GM21381 (cell line): ENCODE measurements at regions not wholly inside any gene's neighbourhood (a gene's known extent, or its start where the extent isn't known, plus 50 kb on each side); places are given as distances from the start of the nearest gene placed in this dataset.
"Not testable (repeated sequence)": the region's sequence is repeated elsewhere in the genome, so short reads cannot be mapped to it uniquely, and the experiment has no call there.

Experiments
- ATAC-seq: cut with Tn5 transposase; IDR thresholded peaks from one replicate; pipeline ENCODE4 v1.9.1; 2021; ENCODE audit warnings: mild to moderate bottlenecking, moderate library complexity; ENCODE audit not compliant: unreplicated experiment

DNA sequence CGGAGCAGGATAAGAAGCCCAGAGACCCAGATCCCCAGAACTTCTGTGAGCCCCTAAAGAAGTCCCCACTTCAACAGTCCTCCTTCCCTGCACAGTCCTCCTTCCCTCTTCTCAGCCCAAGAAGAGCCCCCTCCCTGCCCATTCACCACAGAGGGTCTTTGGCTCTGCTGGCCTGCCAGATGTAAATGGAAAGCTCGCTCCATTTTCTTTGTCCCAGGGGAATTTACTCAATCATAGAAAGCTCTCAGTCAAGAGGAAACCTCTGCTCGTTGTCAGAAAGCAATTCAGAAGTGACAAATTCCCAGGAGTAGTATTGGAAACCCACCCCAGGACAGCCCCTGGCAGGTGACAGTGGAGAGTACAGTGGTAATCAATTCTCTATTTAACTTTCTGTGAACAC is 105.5 kb upstream of the SMAD3 start:
- no peak for ATAC-seq

DNA sequence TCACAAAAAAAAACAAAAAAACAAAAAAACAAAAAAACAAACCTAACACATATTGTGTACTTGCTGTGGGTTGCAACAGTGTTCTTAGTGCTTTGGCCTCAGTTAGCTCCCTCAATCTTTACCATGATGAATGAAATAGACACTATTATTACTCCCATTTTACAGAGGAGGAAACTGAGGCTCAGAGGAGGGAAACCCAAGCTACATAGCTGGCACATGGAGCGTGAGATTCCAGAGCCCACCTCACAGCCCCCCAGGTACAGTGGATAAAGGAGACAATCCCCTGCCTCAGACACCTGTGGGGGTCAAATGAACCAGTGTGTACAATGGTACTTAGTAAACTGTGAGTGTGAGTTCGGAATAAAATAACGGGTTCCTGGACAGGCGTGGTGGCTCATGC is 104.9 kb upstream of the SMAD3 start:
- no peak for ATAC-seq

DNA sequence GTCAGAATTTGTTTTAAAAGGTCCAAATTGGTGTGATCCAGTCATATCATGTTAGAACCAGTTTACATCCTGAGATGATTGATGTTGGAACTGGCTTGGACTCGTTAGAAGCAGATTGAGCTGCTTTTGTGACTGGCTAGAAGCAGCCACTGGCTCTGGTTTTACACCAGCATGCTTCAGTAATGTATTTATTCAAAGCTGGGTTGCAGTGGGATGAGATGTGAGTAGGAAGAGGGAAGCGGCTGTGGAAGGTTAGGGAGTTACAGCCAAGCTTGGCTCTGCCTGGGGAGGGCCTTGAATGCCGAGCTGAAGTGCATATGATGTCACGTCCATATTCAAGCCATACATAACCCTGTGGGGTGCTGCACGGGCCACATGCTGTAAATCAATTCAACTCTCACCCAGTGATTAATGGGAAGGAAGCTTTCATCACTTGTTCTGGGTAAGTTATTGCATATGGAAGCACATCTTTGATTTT is 104.0 kb upstream of the SMAD3 start:
- ATAC-seq, result no peak

DNA sequence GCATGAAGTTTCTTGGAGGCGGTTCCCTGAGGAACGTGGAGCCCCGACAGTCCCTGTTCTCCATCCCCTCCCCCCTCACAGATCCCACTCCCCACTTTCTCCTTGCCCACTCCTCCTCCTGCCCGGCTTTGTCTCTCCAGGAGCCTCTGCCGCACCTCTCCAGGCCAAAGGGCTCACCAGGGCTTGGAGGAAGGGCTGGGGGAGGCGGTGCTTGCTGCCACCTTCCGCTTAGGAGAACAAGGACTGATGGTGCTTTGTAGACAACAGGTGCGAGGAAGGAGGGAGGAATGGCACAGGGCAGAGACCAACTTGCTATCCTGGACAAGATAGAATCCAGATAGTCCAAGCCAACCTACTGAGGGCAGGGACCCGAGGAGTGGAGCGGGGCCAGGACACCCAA is 103.5 kb upstream of the SMAD3 start:
- no peak for ATAC-seq

DNA sequence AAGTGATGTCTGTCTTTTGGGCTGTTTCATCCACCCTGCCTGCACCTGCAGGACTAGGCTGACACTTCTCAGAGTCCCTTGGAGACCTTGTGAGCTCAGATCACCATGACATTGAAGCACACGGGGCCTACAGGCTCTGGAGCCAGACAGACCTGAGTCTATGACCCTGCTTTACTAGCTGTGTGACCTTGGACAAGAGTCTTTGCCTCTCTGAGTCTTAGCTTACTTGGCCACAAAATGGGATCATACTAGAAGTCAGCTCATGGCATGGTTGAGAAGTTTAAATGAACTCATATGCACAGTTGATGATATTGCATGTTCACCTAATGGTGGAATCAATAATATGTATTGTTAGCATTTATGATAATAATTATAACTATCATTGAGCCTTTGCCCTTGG is 102.9 kb upstream of the SMAD3 start:
- no peak for ATAC-seq

DNA sequence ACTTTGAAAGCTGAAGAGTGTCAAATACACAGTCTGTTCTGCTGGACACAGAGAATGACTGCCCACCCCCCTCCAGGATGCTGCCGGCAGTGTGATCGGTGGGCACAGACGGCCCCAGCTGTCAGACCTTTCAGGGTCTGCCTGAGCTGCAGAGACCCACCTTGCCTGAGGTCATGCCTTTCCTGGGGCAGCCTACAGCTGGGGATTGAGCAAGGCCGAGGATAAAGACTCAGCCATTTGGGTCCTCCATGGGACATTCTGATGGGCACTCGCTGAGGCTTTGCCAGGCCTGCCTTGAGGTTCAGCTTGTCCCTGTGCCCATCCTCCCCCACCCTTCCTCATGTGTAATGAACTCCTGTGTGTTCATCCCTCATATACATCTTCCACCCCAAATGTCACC is 102.3 kb upstream of the SMAD3 start:
- ATAC-seq, result no peak

DNA sequence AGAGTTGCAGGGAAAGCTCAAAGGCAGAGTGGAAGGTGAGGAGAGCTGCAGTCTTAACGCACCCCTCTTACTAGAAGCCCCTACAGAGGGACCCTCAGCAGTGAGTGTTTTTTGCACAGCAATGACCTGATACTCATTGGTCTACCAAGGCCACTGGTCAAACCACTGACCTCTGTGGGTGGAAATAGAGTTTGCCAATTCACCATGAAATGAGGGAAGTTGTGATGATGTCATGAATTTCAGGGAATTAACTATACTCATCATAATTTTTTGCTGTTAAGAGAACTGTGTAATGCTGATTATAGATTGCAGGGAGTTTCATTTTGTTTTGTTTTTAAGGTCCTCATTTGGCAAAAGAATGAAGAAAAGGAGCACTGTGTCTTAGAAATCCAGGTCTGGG is 101.7 kb upstream of the SMAD3 start:
- ATAC-seq, result no peak

DNA sequence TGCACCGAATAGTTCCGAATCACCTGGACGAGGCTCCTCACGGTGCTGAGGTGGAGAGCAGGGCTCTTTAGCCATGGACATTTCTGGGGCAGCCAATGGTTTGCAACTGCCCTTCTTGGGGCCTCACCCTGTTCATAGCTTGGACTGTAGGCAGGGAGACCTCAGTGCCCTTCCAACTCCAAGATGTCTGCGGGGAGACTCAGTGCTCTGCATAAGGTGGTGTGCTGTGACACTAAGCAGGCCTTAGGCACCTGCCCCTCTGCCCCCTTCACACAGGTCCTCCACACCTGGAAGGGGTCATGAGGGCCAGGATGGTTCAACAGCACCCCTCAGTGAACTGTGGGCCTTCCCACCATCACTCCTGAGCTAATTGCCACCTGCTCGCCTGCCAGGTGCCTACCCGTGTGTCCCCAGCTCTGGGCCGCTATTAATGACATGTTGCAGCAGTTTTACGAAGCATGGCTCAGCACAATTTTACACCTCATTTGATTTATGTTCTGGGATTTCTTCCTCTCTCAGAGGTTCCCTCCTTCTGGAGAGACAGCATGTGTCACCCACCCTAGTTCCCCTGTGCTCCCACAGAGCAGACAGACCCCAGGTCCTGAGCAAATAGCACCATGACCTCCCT is 101.2 kb upstream of the SMAD3 start:
- ATAC-seq, result no peak

DNA sequence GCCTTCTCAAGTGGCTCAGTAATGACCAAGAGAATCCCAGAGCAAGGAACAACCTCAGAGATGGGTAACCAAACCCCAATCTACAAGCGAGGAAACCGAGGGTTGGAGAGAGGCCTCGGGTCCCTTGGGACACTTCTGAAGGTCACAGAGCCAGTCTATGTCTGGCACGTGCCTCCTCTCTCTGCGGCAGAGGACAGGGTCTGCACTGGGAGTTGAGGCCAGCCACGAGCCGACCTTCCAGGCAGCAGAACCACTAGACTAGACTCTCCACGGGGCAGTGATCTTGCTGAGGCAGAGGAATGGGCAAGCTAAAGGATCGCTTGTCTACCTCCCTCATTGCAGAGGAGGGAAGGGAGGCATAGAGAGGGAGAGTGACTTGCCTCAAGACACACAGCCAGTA is 100.6 kb upstream of the SMAD3 start:
- ATAC-seq, result no peak

DNA sequence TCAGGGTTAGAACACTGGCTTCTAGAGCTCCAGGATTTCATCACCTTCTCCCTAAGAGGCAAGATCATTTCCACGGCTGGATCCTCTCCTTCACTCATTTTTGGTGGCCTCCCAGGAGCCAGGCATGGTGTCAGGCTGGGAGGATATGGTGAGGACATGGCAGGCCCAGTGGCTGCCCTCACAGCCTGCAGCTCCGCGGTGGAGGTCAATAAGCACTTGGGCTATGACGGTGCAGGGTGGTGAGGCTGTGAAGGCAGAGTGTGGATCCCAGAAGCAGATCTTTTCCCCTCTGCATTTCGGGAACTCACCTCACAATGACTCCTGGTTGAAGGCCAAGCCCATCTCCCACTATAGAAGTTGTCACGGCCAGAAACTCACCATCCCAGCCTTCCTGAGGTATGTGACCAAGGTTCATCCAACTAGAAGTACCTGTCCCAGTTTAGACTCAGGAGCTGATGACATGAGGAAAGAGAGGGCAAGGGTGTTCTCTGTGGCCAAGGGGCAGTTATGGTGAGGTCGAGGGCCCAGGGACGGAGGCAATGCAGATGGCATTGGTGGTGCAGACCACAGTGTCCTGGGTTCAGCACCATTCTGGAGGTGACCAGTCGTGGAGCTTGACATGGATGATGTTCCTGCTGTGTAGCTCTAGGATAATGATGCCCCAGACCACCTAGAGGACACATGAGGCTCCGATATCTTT is 100.1 kb upstream of the SMAD3 start:
- no peak for ATAC-seq

DNA sequence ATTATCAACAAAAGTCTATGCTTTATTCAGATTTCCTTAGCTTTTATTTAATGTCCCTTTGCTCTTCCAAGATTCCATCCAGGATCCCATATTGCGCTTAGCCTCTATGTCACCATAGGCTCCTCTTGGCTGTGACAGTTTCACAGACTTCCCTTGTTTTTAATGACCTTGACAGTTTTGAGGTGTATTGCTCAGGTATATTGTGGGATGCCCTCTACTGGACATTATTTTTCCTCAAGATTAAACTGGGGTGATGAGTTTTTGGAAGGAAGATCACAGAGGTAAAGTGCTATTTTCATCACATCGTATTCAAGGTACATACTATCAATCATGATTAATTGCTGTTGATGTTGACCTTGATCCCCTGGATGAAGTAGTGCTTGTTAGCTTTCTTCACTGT is 99.1 kb upstream of the SMAD3 start:
- no peak for ATAC-seq

DNA sequence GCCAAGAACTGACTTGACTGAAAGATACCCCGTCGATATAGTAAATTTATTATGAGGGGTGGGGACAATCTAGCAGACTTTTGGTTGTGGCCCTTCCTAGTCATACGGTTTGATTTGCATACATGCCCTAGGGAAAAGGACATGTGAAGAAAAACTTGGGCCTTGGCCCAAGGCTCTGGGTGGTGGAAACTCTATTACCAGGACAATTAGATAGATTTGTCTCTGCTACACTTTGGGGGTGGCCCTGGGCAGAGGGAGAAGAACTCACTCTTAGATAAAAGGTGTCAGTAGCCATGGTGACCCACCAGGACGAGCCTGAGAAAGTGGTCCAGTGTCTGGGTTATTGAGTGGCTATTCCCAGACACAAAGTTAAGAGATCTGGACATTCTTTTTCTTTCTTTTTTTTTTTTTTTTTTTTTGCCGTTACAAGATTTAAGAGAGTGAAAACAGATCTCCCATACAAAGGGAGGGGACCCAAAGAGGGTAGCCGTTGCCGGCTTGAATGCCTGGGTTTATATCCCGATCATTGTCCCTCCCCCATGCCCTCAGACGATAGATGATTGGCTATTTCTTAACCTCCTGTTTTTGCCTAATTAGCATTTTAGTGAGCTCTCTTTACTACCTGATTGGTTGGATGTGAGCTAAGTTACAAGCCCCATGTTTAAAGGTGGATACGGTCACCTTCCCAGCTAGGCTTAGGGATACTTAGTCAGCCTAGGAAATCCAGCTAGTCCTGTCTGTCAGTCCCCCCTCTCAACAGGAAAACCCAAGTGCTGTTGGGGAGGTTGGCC is 96.4 kb upstream of the SMAD3 start:
- ATAC-seq, result no peak

DNA sequence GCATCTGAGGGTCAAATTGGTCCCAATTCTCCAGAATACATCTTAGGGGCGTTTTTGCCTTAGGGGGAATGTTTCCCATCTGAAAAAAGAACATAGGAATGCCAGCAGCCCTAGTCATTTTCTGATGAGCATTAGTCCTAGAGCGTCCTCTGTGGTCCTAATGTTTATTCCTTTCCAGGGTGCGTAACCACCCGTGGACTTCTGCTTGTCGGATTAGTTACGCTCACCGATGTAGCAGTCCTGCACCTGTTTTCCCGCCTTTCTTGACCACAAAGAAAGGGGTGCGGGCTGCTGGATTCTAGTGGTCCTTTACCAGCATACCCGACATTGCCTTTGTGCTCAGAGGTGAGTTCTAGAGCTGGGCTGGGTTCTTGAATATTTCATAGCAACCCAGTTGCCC is 91.3 kb upstream of the SMAD3 start:
- not testable (repeated sequence) for ATAC-seq

DNA sequence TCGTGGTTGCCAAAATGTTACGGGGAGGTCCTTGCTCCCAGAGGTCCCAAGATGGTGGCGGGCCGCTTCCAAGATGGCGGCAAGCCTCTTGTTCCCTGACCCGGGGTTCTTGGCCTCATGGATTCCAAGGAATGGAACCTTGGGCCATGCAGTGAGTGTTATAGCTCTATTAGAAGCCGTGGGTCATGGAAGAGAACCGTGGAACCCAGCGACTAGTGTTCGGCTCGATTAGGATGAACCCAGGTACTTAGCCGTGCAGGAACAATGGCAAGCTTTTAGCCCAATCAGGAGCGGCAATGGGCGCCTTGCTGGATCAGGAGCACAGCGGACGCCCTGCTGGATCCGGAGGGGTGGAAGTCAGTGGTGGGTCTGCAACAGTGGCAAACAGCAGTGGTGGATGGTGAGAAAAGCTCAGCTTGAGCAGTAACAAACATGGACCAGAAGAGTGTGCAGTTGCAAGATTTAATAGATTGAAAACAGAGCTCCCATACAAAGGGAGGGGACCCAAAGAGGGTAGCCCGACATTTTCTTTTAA is 89.2 kb upstream of the SMAD3 start:
- ATAC-seq, result not testable (repeated sequence)

DNA sequence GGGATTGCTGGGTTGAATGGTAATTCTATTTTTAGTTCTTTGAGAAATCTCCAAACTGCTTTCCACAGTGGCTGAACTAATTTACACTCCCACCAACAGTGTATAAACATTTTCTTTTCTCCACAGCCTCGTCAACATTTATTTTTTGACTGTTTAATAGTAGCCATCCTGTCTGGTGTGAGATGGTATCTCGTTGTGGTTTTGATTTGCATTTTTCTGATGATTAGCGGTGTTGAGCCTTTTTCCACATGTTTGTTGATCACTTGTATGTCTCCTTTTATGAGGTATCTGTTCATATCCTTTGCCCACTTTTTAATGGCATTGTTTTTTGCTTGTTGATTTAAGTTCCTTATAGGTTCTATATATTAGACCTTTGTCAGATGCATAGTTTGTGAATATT is 85.1 kb upstream of the SMAD3 start:
- not testable (repeated sequence) for ATAC-seq

DNA sequence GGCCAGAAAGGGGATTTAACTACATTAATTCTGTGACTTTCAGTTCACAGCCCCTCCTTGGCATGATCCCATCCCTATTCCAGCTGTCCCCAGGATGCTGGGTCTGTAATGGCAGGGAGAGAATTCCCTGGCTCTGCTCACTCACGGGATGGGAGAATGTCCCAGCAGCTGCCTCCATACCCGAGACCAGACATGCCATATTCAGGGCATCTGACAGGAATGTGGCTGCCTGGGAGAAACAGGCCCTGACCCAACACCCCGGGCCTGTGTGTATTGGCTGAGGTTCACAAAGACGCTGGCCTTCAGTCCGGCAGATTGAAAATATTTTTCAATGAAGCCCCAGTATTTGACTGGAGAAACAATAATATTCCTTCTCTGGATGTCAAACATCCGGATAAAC is 83.6 kb upstream of the SMAD3 start:
- ATAC-seq, result no peak

DNA sequence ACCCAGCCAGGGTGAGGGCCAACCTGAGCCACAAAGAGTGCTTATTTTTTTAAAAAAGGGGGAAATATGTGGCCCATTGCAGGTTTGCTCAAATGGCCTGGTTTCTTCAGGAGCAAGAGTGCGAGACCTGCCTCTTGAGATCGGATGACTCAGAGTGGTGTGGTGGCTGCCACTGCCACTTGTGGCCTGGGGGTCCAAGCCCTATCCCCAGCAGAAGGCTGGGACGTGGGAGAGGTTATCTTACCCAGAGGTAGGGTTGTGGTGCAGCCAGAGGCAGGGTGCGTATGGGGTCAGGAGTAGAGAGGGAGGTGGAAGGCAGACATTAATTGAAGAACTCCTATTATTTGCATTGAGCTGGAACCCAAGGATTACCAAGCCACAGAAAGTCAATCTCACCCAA is 83.2 kb upstream of the SMAD3 start:
- no peak for ATAC-seq

DNA sequence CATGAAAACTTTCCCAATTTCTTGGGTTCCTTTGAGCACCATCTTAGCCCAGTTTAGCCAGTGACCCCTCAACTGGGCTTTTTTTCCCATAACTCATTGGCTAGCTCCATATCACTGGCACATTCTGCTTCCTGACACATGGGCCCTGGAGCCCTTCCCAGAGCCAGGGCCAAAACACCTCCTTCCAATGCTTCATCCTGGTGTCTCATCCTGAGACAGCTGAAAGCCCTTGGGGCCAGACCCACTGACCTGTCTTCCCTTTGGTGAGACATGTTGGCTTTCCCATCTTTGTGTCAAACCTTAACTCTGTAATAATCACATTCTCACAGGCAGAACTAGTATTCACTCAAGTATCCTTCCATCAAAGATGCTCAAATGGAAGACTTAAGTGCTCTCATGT is 82.6 kb upstream of the SMAD3 start:
- ATAC-seq, result no peak

DNA sequence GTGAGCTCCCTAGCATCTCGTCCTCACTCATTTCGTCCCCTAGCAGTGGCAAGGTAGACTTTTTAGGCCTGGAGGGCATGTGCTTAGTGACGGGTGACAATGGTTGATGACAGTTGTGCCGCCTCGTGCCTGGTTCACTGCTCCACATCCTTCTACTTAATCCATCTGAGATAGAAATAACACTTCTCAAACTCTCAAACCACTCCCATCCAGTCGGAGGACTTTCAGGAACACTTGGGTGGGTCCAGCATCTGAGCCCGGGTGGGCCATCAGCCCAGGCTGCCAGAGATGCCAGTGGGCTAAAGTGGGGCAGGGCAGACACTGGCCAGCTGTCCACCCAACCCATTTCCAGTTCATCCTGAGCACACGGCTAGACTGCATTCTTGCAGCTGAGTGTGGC is 79.7 kb upstream of the SMAD3 start:
- ATAC-seq, result no peak

DNA sequence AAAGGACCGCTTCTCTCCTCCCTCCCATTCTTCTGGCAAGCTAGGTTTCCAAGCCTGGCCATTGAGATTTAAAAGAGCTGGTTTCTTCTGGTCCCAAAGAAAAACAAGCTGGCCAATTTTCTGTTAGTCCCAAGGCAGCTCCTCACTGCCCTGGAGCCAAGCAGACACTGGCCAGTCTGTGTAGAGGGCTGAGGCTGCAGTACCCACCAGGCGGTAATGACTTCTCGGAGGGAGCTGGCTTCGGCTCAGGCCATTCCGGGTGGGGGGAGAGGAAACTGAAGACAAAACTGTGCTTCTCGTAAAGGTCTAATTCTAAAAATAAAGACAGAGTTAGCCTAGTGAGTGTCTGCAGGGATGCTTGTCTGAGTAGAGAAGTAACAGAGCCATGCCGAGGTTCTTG is 78.5 kb upstream of the SMAD3 start:
- no peak for ATAC-seq

DNA sequence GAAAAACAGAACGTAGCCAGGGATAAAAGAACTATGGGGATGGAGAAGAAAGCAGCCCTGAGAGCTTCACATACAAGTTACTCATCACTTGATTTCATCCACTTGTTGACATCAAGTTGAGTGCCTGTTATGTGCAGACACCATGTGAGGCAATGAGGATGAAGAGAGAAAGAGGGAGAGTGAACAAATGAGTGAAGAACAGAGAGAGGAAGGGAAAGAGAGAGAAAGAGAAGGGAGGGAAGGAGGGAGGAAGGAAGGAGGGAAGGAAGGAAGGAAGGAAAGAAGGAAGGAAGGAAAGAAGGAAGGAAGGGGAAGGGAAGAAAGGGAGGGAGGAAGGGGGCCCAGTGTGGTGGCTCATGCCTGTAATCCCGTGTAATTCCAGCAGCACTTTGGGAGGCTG is 72.3 kb upstream of the SMAD3 start:
- ATAC-seq, result no peak
